ENCODE measurements at regions not wholly inside any gene's neighbourhood (a gene's known extent, or its start where the extent isn't known, plus 50 kb on each side); places are given as distances from the start of the nearest gene placed in this dataset.
A peak's percentile ranks its signal among the peaks of the same experiment; 100 is the strongest.

GRCh38 chr16:16798504-16798903, 419.6 kb downstream of the NPIPA7 start:
- DNase-seq = no peak

- peak; percentile 52 for DNase-seq
These were observed 426.9 kb downstream of the NPIPA7 start for GRCh38 chr16:16805809-16806208.

GRCh38 chr16:16815641-16816040, 436.7 kb downstream of the NPIPA7 start:
- DNase-seq = no peak

GRCh38 chr16:16817196-16817595, 438.3 kb downstream of the NPIPA7 start:
- no peak for DNase-seq

GRCh38 chr16:16821261-16821660, 442.3 kb downstream of the NPIPA7 start:
- no peak for DNase-seq

GRCh38 chr16:16828913-16829398, 450.0 kb downstream of the NPIPA7 start:
- no peak for DNase-seq

GRCh38 chr16:16830401-16830800, 451.5 kb downstream of the NPIPA7 start:
- no peak for DNase-seq

- DNase-seq = no peak
These were observed 452.0 kb downstream of the NPIPA7 start for GRCh38 chr16:16830973-16831372.

- no peak for DNase-seq
These were observed 454.2 kb downstream of the NPIPA7 start for GRCh38 chr16:16833165-16833564.

- DNase-seq = no peak
These were observed 471.3 kb downstream of the NPIPA7 start for GRCh38 chr16:16850274-16850673.

GRCh38 chr16:16857012-16857411, 478.1 kb downstream of the NPIPA7 start:
- peak; percentile 46 for DNase-seq

GRCh38 chr16:16857603-16858283, 478.8 kb downstream of the NPIPA7 start:
- DNase-seq = peak; percentile 93

GRCh38 chr16:16861546-16861945, 482.6 kb downstream of the NPIPA7 start:
- DNase-seq = peak; percentile 46

GRCh38 chr16:16863672-16864071, 484.7 kb downstream of the NPIPA7 start:
- DNase-seq = no peak

GRCh38 chr16:16864536-16864935, 485.6 kb downstream of the NPIPA7 start:
- no peak for DNase-seq

- no peak for DNase-seq
These were observed 486.4 kb downstream of the NPIPA7 start for GRCh38 chr16:16865374-16865773.

GRCh38 chr16:16867973-16868372, 489.0 kb downstream of the NPIPA7 start:
- DNase-seq = no peak

GRCh38 chr16:16868727-16869126, 489.8 kb downstream of the NPIPA7 start:
- DNase-seq = no peak

GRCh38 chr16:16869746-16870145, 490.8 kb downstream of the NPIPA7 start:
- DNase-seq = no peak

GRCh38 chr16:16871196-16871595, 492.3 kb downstream of the NPIPA7 start:
- DNase-seq = no peak

GRCh38 chr16:16877061-16877460, 498.1 kb downstream of the NPIPA7 start:
- no peak for DNase-seq

- DNase-seq = no peak
These were observed 500.8 kb downstream of the NPIPA7 start for GRCh38 chr16:16879567-16880251.

- no peak for DNase-seq
These were observed 502.9 kb downstream of the NPIPA7 start for GRCh38 chr16:16881814-16882213.

GRCh38 chr16:16882766-16883165, 503.8 kb downstream of the NPIPA7 start:
- no peak for DNase-seq

GRCh38 chr16:16884451-16884850, 505.5 kb downstream of the NPIPA7 start:
- no peak for DNase-seq

Data from NCI-H345 (cell line).